NCI-H1436 (cell line): ENCODE measurements at regions not wholly inside any gene's neighbourhood (a gene's known extent, or its start where the extent isn't known, plus 50 kb on each side); places are given as distances from the start of the nearest gene placed in this dataset.

Source experiments
- DNase-seq: peaks from one replicate; lab custom pipeline; 2025; lab: John Stamatoyannopoulos, UW

DNA sequence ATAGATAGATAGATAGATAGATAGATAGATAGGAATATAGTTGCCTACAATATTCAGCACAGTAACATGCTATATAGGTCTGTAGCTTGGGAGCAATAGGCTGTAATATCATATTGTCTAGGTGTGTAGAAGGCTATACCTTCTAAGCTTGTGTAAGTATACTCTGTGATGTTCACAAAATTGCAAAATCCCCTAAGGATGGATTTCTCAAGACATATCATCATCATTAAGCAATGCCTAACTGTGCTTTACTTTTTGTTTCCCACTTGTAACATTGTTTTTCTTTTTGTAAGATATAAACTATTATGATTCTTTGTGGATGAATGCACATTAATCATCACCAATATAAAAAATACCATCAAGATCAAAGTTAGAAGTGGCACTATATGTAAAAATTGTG, 1905.6 kb downstream of the NCAM2 start:
- no peak for DNase-seq

DNA sequence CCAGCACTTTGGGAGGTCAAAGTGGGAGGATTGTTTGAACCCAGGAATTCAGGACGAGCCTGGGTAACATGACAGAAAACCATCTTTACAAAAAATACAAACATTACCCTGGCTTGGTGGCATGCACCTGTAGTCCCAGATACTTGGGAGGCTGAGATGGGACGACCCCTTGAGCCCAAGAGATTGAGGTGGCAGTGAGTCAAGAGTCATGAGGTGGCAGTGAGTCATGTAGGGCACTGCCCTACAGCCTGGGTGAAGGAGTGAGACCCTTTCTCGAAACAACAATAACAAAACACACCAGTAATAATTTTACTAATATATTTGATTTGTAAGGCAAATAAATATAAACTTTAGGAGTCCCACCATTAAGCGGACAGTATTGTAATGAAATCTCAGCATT, 1906.2 kb downstream of the NCAM2 start:
- no peak for DNase-seq

DNA sequence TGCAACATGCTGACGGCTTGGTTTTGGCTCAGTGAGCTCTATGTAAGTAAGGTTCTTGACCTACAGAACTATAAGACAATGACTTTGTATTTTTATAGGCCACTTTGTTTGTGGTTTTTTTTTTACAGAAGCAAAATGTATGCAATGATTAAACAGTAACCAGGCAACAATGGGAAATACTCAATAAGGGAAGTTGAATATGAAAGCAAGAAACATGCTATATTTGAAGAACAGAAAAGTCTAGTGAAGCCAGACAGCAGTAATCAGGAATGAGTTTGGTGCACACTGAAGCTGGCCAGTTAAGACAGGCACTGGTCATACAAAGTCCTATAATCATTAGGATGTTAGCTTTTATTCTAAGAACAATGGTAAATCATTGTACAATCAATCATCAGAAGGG, 1926.8 kb downstream of the NCAM2 start:
- DNase-seq: no peak

DNA sequence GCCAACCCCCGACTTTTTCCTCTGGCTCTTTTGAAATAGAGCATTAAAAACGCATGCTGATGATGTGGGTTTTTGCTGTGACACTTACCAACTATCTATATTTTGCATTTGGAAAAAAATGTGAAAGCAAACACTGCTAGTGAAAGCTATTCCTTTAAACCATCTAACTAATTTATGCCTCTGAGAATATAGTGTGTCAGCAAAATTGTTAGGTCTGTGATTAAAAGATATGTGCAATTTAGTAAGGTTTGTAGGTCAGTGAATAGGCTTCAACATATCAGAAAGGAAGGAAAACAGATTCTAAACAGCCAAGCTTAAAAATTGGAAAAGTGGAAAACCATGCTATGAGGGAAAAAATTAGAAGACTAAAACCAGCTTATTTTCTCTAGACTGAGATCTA, 1929.3 kb downstream of the NCAM2 start:
- no peak for DNase-seq

DNA sequence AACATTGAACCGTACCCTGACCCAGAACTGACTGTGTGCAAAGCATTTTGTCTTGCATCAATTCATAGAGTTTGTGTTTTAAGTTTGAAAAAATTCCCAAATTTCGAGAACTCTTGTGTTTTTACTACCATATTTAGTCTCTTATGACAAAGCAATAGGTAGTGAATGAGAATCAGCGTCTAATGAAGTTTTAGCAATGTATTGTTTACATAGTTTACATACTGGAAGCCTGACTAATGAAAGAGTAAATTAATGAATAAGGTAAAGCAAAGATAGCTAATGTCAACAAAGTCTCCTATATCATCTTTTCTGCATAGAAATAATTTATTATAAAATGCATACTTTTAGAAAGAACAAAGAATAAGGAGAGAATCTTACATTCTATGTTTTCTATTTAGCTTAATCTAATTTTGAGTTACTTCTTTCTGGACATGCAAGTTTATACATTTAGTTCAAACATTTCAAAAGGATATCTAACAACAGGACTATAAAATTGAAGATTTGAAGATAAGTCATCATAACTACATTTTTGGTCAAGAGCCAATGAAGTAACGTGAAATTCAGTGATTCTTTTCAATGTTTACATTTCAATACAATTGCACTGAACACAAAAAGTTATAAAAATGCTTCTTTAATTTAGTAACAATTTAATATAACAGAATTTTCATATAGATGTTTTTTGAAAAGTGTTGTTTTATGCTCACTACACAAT, 1943.7 kb downstream of the NCAM2 start:
- no peak for DNase-seq

DNA sequence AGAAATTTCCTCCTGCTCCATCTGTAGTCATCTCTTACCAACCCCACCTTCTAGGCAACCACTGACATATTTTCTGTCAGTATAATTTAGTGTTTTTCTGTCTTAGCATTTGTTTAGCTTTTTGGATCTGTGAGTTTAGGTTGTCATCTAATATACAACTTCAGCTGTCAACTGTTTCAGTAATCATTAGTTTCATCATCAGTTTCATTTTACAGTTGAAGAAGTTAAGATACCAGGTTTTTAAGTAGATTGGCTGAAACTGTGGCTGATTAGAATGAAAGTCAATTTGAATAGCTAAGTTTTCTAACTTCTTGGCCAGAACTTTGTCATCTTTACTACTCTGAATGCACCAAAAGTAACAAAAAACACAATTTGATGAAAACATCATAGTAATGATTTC, 1957.3 kb downstream of the NCAM2 start:
- DNase-seq: no peak

DNA sequence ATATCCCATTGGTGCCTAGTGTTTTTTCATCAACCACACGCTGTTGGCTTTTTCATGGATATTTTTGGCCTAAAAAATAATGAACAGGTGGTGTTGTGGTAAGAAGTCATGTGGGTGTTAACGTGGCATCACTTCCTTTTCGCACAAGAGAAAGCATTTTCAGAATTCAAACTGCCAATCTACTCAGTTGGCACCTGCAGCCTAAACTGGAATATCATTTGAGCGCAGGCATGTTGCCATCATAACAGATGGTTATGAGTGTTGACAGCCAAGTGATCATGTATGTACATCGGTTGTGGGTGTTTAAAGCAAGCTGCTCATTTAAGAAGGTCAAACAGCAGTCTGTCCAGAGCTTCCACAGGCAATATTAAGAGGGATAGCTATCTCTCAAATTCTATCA, 1963.0 kb downstream of the NCAM2 start:
- DNase-seq: no peak

DNA sequence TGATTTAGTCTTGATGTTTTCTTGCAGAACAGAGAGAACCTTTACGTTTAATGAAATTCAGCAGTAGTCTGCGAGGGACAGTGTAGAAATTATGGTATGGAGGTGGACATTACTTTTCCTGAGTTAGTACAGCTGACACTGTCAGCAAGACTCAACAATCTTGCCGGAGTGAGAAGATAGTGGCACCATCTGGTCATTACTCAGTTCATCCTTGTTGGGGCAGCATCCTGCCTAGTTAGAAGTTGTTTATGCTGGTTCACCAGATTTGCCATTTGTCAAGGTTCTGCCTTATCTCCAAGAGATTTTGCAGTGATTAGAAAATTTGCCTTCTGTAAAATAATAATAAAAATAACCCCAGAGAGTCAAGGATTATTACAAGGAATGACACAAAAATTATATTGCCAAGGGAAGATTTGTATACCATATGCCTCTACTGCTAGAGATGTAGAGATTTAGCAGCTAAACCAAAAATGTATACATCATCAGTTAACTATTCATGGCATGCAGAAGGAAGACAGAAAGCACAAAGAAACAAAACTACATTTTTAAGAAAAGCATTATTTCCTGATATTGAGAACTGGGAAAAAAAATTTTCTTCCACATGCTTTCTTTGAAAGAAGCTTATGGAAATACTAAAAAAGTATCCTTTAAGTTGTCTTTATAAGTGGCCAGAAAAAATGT, 1967.4 kb downstream of the NCAM2 start:
- DNase-seq: no peak

DNA sequence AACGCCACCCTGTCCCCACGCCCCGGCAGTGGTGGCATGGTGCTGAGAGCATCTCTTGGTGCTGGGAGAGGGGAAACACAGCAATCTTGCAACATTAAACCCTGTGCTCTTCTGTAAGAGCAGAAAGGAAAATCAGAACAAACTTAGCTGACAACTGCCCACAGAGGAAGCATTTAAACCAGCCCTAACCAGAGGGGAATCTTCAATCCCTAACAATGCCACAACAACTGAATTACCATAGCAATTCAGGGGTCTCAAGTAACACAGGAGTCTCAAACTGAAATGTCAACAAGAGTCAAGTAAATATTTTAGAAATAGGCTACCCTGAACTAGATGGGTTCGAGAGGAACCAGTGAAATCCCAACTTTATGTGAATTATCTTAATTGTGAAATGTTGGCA, 1983.6 kb downstream of the NCAM2 start:
- no peak for DNase-seq

DNA sequence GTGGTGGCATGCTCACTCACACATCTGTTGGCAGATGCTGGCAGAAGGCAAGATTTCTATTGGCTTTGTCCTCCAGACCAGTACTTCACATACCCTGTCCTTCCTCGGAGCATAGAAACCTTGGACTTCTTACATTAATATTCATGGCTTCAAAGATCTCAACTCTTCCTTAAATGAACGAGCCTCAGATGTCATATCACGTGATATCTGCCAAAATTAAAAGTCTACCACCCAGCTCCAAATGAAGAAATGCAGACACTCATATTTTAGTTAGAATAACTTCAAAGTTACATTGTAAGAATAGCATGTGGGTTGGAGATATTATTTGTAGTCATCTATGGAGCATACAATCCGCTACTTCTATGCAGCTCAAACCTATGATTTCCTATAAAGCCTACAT, 1994.9 kb downstream of the NCAM2 start:
- DNase-seq: no peak

DNA sequence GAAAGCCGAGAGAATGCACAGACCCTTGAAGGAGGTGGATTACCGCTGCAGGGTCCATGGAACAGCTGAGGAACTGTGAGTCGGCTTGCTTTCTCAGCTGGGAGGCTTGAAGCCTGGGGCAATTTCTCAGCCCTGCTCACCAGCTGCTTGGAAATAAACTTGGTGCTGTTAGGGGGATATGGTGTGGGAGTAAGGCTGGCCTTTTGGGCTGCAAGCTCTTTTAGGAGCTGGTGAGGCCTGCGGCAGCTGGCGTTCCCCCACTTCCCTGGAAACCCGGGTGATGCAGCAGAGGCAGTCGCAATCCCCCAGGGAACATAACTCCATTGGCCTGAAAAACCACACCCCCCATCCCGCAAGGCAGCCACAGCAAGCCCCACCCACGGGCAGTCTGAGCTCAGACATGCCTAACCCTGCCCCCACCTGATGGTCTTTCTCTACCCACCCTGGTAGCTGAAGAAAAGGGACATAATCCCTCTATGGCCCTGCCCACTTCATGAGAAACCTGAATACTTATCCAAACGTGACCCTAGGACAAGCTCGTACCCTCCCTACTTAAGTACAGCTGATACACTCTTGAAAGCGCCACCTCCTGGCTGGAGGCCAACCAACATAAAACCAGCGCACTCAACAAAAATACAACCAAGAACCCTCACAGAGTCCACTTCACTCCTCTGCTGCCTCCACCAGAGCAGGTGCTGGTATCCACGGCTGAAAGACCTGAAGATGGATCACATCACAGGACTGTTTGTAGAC, 1995.8 kb downstream of the NCAM2 start:
- no peak for DNase-seq

DNA sequence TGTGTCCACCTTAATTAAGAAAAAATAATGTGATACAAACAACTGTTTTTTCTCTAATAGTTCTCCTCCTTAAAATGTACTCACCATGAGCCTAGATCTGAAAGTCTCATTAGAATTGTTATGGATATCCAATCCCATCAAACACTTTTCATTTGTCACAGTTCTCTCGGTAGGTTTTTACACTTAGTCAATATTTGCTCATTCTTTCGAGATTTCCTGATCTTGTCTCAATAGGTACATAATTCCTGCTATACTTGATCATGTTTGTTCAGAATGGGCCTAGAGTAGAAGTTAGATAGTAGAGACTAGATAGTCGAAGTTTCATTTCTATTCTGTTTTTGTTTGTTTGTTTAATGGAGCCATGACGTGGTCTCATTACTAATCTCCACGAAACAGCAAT, 2005.7 kb downstream of the NCAM2 start:
- no peak for DNase-seq

DNA sequence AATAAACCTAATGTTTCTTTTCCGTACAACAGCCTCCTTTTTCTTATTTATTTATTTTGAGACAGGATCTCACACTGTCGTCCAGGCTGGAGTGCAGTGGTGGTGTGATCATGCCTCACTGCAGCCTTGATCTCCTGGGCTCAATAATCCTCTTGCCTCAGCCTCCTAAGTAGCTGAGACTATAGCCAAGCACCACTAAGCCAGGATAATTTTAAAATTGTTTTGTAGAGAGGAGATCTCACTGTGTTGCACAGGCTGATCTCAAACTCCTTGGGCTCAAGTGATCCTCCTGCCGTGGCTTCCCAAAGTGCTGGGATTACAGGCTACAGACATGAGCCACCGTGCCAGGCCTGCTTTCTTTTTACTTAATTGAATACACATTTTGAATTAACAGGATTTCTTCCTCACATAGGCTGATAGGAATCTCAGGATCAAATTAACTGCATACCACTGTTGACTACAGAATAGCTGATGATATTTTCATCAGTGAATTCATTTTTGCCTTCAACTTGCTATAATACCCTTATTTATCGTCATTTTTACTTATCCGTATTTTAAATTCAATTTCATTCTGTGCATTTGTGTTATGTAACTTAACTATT, 2010.5 kb downstream of the NCAM2 start:
- DNase-seq: no peak

DNA sequence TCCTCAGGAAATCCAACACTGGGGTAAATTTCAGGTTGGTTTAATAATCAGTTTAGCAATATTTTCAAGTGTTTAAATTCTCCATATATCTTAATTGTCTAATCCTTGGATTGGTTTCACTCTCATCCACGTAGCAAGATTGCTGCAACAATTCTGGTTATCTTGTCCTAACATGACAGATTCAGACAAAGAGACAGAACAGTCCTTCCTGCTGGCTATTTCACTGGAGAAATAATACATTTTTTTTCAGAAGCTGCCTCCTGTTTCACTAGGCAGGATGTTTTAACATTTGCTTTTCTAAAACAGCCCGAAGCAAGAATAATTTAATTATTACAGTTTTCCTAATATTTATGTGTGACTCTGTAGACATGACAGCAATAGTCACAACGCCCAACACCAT, 2011.2 kb downstream of the NCAM2 start:
- no peak for DNase-seq

DNA sequence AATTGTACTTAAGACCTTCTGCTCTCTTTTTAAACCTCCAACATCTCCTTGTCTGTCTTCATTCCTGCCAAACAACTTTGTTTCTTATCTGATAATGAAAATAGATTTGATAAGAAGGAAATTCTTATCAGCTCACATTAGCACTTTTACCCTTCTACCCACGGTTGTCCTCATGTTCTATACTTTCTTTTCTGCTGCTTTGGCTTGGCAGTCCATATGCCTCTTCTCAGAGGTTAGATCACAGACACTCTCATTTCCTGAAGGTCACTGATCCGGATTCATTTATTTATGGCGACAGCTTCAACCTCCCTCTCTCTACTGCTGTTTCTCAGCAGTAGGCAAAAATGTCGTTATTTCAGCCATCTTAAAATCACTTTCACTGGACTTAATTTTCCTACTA, 2015.8 kb downstream of the NCAM2 start:
- no peak for DNase-seq

DNA sequence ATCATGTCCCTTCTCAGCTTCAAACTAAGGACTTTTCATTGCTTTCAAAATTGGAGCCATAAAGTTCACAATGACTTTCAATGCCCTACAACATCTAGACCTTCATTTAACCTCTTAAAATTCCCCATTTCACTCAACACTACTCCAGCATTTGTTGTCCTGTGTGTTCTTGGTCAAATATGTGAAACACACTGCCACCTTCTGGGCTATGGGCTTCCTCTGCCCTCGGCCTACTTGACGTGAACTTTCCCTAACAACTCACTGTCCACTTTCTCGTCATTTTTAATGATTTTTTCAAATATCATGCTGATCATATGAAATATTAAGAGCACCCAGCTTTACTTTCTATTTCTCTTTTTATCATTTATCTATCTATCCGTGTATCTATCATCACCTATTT, 2018.4 kb downstream of the NCAM2 start:
- no peak for DNase-seq

DNA sequence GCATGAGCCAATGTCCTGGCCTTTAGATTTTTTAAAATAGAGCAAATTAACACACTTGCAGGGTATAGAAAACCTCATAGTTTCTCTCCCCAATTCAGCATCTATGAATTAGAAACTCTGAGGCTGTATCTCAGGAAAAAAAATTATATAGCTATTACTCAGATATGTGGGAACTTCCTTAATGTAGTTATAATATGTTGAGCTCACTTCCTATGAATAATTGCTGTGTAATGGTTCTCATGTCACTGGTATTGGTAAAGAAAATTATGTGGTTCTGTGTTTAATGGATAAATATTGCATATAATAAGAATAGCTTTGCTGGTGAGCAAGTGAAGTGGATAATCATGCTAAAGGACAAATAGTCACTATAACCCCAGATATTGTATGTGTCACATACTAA, 2019.8 kb downstream of the NCAM2 start:
- no peak for DNase-seq

DNA sequence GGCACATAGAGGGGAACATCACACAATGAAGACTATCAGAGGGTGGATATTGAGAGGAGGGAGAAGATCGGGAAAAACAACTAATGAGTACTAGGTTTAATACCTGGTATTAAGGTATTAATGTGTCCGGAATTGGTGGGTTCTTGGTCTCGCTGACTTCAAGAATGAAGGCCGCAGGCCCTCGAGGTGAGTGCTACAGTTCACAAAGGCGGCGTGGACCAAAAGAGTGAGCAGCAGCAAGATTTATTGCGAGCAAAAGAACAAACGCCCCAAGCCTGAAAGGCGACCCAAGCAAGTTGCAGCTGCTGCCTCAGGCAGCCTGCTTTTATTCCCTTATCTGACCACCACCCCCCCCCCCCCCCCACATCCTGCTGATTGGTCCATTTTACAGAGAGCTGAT, 2022.8 kb downstream of the NCAM2 start:
- no peak for DNase-seq

DNA sequence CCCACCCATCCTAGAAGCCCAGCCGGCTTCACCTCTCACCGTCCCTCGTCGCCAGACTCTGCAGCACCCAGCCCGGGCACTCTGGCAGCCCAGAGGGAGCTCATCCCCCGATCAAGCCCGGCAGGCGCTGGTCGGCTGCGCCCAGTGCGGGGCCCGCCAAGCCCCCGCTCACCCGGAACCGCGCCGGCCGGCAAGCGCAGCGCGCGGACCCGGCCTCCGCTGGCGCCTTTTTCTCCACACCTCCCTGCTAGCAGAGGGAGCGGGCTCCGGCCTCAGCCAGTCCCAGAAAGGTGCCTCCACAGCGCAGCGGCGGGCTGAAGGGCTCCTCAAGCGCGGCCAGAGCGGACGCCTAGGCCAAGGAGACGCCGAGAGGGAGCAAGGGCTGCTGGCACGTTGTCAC, 2023.3 kb downstream of the NCAM2 start:
- DNase-seq: no peak

DNA sequence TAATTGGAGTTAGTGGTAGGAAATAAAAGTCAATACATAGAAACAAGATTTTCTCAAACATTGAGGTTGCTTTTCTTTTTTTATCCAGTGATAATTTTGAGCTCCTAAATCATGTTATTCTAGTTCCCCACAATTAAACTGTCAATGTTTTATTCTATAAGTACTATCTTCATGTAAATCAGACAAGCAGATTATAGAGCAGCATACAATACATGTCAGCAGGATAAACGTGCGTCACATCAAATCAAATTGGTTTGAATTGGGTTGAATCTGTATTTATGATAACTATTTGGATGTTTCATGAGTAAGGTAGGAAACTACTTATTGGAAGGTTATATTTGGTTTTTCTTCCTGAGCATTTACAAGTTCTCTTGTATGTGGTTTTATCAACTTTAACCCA, 2028.7 kb downstream of the NCAM2 start:
- DNase-seq: no peak

DNA sequence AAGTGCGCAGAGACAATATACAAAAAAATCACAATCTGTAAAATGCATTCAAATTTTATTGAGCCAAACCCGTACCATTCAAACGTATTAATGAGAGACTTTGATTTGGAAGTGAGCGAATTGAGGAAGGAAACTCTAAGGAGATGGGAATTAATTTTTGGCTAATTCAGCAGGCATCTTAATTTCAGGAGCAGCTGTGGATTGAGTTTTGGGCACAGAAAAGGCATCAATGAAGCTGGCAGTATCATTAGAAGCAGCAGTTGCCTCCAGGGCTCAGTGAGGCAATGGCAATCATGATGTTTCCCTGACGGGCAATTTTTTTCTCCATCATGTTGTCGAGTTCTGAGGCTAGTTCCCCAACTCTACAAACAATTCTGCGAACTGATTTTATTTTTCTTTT, 2041.6 kb downstream of the NCAM2 start:
- no peak for DNase-seq

DNA sequence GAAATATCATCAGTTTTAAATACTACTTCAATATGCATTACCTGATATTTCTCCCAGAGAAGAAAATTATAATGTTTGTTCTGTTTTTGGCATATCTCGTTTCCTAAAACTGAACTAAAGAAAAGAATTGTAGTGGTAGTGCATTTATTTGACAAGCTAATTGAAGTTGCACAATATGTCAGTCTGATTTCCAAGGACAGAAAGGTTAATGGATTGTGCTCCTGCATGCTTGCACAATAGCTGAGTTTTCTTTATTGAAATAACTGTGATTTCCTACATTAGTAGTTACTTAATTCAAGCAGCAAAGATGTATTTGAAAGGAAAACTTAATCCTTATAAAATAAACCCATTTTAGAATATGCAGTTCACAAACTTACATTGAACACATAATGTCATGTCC, 2047.7 kb downstream of the NCAM2 start:
- no peak for DNase-seq

DNA sequence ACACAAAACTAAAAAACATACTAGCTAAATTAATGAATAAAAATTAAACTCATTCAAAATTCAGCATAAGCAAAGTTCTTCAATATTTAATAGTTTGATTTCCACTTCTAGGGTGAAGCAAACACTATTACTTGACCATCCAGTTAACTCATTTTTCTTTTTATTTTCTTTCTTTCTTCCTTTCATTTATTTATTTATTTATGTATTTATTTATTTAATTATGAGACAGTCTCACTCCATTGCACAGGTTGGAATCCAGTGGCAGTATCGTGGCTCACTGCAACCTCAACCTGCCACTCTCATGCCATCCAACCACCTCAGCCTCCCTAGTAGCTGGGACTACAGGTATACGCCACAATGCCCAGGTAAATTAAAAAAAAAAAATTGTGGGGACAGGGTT, 2069.5 kb downstream of the NCAM2 start:
- DNase-seq: no peak
